ENCODE measurements at regions not wholly inside any gene's neighbourhood (a gene's known extent, or its start where the extent isn't known, plus 50 kb on each side); places are given as distances from the start of the nearest gene placed in this dataset.

DNA sequence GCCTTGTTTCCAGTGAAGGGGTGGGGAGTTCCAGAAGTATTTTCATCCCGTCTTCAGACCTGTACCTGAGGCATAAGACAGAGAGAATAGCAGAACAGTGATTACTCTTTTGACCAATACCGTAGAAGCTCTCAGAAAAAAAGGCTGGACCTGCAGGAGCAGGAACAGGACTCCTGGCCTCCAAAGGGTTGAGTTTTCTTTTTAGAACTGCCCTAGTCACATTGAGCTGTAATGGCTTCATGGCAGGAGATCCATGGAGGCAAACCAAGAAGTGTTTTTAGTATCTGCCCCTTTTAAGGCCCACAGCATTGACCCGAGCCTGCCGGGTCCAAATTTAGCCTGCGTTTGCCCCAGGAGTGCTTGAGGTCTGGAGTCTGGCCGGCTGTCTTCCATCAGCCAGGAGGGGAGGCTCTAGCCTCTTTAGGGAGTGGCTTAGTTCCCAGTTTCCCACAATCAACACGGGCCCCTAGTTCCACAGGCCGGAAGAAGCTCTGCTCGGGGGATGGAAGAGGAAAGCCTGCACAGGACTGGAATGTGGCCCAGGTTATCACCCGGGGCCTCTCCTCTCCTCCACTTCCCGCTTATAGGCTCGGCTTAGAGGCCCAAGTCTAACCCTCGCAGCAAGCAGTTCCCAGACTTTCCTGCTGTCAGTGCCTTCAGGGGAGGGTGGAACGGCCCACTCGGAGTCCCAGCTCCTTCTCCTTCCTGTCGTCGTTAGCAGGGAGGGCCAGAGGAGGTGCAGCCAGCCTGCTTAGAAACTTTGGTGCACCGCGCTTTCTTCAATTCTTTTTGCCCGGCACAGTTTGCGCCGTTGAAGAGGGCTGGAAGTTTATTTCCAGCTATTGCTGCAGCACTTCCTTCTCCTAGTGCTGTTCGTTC, 80.7 kb downstream of the C9orf152 start:
- TF ChIP-seq, protein P1, sequence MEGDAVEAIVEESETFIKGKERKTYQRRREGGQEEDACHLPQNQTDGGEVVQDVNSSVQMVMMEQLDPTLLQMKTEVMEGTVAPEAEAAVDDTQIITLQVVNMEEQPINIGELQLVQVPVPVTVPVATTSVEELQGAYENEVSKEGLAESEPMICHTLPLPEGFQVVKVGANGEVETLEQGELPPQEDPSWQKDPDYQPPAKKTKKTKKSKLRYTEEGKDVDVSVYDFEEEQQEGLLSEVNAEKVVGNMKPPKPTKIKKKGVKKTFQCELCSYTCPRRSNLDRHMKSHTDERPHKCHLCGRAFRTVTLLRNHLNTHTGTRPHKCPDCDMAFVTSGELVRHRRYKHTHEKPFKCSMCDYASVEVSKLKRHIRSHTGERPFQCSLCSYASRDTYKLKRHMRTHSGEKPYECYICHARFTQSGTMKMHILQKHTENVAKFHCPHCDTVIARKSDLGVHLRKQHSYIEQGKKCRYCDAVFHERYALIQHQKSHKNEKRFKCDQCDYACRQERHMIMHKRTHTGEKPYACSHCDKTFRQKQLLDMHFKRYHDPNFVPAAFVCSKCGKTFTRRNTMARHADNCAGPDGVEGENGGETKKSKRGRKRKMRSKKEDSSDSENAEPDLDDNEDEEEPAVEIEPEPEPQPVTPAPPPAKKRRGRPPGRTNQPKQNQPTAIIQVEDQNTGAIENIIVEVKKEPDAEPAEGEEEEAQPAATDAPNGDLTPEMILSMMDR (IDR thresholded peaks at IDR 0.05): no peak
- no peak for TF ChIP-seq EZH2 (IDR thresholded peaks at IDR 0.05)
- no peak for TF ChIP-seq EZH2phosphoT487 (IDR thresholded peaks at IDR 0.05)
